ENCODE measurements at regions not wholly inside any gene's neighbourhood (a gene's known extent, or its start where the extent isn't known, plus 50 kb on each side); places are given as distances from the start of the nearest gene placed in this dataset.

GRCh38 chr3:194775731-194776130, 90.0 kb downstream of the FAM43A start:
- no peak for ATAC-seq
- Mint-ChIP-seq H3K4me3 (no peak overlapping the region), H3K9me3 (peaks cover 0 to 3% (median 0%) of the 10 kb centered on the region in 11 donors), H3K36me3 (no peaks in the 10 kb centered on the region), H3K27ac (no peak overlapping the region), H3K27me3 (peaks cover 16 to 32% (median 23%) of the 10 kb centered on the region in 5 donors), H3K4me1 (peaks cover 0 to 5% (median 0%) of the 10 kb centered on the region in 7 donors)
- Histone ChIP-seq H3K4me1 (ENCODE audit: control insufficient read depth in 2 of 2, insufficient read depth in 2 of 2, low read length in 2 of 2) (no peaks in the 10 kb centered on the region), H3K4me3 (ENCODE audit: low read length) (no peak overlapping the region), H3K36me3 (ENCODE audit: control insufficient read depth in 2 of 3, insufficient read depth in 3 of 3, low read length in 3 of 3) (no peaks in the 10 kb centered on the region), H3K9me3 (ENCODE audit: control insufficient read depth in 2 of 3, low read length in 3 of 3) (no peaks in the 10 kb centered on the region), H3K27me3 (ENCODE audit: control insufficient read depth in 2 of 2, insufficient read depth in 2 of 2, low read length in 2 of 2) (no peaks in the 10 kb centered on the region), H3K27ac (ENCODE audit: low read depth, low read length) (no peak overlapping the region)
- POLR2A ChIA-PET = no interaction called here
- CTCF ChIA-PET = no interaction called here
- DNase-seq = no peak
- intact Hi-C loops (cut with micrococcal nuclease) = no loop called here

GRCh38 chr3:194777729-194778128, 92.0 kb downstream of the FAM43A start:
- POLR2A ChIA-PET = interaction anchor here (1.2 kb wide), 1 partner anchor 8 kb away, joined by 3 read pairs; no protein-coding TSS in a partner anchor
- H3K4me3 Mint-ChIP-seq = no peak overlapping the region
- peaks cover 0 to 3% (median 0%) of the 10 kb centered on the region in 11 donors for H3K9me3 Mint-ChIP-seq
- Histone ChIP-seq H3K4me1 (ENCODE audit: control insufficient read depth in 2 of 2, insufficient read depth in 2 of 2, low read length in 2 of 2) (no peaks in the 10 kb centered on the region), H3K27ac (ENCODE audit: low read depth, low read length) (no peak overlapping the region), H3K9me3 (ENCODE audit: control insufficient read depth in 2 of 3, low read length in 3 of 3) (no peaks in the 10 kb centered on the region), H3K27me3 (ENCODE audit: control insufficient read depth in 2 of 2, insufficient read depth in 2 of 2, low read length in 2 of 2) (no peaks in the 10 kb centered on the region), H3K36me3 (ENCODE audit: control insufficient read depth in 2 of 3, insufficient read depth in 3 of 3, low read length in 3 of 3) (no peaks in the 10 kb centered on the region), H3K4me3 (ENCODE audit: low read length) (no peak overlapping the region)
- peaks cover 0 to 2% (median 0%) of the 10 kb centered on the region in 7 donors for H3K4me1 Mint-ChIP-seq
- peaks cover 16 to 27% (median 23%) of the 10 kb centered on the region in 5 donors for H3K27me3 Mint-ChIP-seq
- intact Hi-C loops (cut with micrococcal nuclease) = no loop called here
- H3K27ac Mint-ChIP-seq = no peak overlapping the region
- CTCF ChIA-PET = no interaction called here
- DNase-seq (no peak), ATAC-seq (no peak)
- H3K36me3 Mint-ChIP-seq = no peaks in the 10 kb centered on the region

- POLR2A ChIA-PET = no interaction called here
- Histone ChIP-seq H3K9me3 (ENCODE audit: control insufficient read depth in 2 of 3, low read length in 3 of 3) (no peaks in the 10 kb centered on the region), H3K27ac (ENCODE audit: low read depth, low read length) (no peak overlapping the region), H3K36me3 (ENCODE audit: control insufficient read depth in 2 of 3, insufficient read depth in 3 of 3, low read length in 3 of 3) (no peaks in the 10 kb centered on the region), H3K4me1 (ENCODE audit: control insufficient read depth in 2 of 2, insufficient read depth in 2 of 2, low read length in 2 of 2) (no peaks in the 10 kb centered on the region), H3K4me3 (ENCODE audit: low read length) (no peak overlapping the region), H3K27me3 (ENCODE audit: control insufficient read depth in 2 of 2, insufficient read depth in 2 of 2, low read length in 2 of 2) (no peaks in the 10 kb centered on the region)
- CTCF ChIA-PET = no interaction called here
- intact Hi-C loops (cut with micrococcal nuclease) = no loop called here
- no peak overlapping the region for H3K27ac Mint-ChIP-seq
- H3K4me3 Mint-ChIP-seq = peak overlapping the region in 1 of 10 donors; percentile 40
- peaks cover 16 to 23% (median 20%) of the 10 kb centered on the region in 5 donors for H3K27me3 Mint-ChIP-seq
- DNase-seq (no peak), ATAC-seq (no peak)
- H3K9me3 Mint-ChIP-seq = peaks cover 0 to 3% (median 0%) of the 10 kb centered on the region in 11 donors
- H3K36me3 Mint-ChIP-seq = no peaks in the 10 kb centered on the region
- H3K4me1 Mint-ChIP-seq = peaks cover 0 to 2% (median 0%) of the 10 kb centered on the region in 7 donors
Observed at GRCh38 chr3:194779729-194780224, 94.1 kb downstream of the FAM43A start.

- H3K9me3 ChIP-seq (ENCODE audit: control insufficient read depth in 2 of 3, low read length in 3 of 3) = no peaks in the 10 kb centered on the region
- Mint-ChIP-seq H3K4me1 (peaks cover 0 to 2% (median 0%) of the 10 kb centered on the region in 7 donors), H3K27me3 (peaks cover 12 to 23% (median 16%) of the 10 kb centered on the region in 5 donors), H3K36me3 (no peaks in the 10 kb centered on the region), H3K9me3 (peaks cover 0 to 3% (median 0%) of the 10 kb centered on the region in 11 donors), H3K27ac (no peak overlapping the region), H3K4me3 (no peak overlapping the region)
- no peaks in the 10 kb centered on the region for H3K36me3 ChIP-seq (ENCODE audit: control insufficient read depth in 2 of 3, insufficient read depth in 3 of 3, low read length in 3 of 3)
- POLR2A ChIA-PET = no interaction called here
- no peaks in the 10 kb centered on the region for H3K4me1 ChIP-seq (ENCODE audit: control insufficient read depth in 2 of 2, insufficient read depth in 2 of 2, low read length in 2 of 2)
- H3K27me3 ChIP-seq (ENCODE audit: control insufficient read depth in 2 of 2, insufficient read depth in 2 of 2, low read length in 2 of 2) = no peaks in the 10 kb centered on the region
- H3K27ac ChIP-seq (ENCODE audit: low read depth, low read length) = no peak overlapping the region
- ATAC-seq = no peak
- H3K4me3 ChIP-seq (ENCODE audit: low read length) = no peak overlapping the region
- CTCF ChIA-PET = no interaction called here
- intact Hi-C loops (cut with micrococcal nuclease) = no loop called here
- no peak for DNase-seq
Observed at GRCh38 chr3:194780706-194781105, 95.0 kb downstream of the FAM43A start.

- no peaks in the 10 kb centered on the region for H3K27me3 ChIP-seq (ENCODE audit: control insufficient read depth in 2 of 2, insufficient read depth in 2 of 2, low read length in 2 of 2)
- no peaks in the 10 kb centered on the region for H3K4me1 ChIP-seq (ENCODE audit: control insufficient read depth in 2 of 2, insufficient read depth in 2 of 2, low read length in 2 of 2)
- Mint-ChIP-seq H3K9me3 (peaks cover 0 to 3% (median 0%) of the 10 kb centered on the region in 11 donors), H3K27me3 (peaks cover 3 to 17% (median 16%) of the 10 kb centered on the region in 5 donors), H3K27ac (no peak overlapping the region), H3K4me3 (no peak overlapping the region), H3K36me3 (no peaks in the 10 kb centered on the region), H3K4me1 (peaks cover 0 to 2% (median 0%) of the 10 kb centered on the region in 7 donors)
- H3K27ac ChIP-seq (ENCODE audit: low read depth, low read length) = no peak overlapping the region
- H3K4me3 ChIP-seq (ENCODE audit: low read length) = no peak overlapping the region
- ATAC-seq (no peak), DNase-seq (no peak)
- ChIA-PET POLR2A (no interaction called here), CTCF (no interaction called here)
- intact Hi-C loops (cut with micrococcal nuclease) = no loop called here
- no peaks in the 10 kb centered on the region for H3K9me3 ChIP-seq (ENCODE audit: control insufficient read depth in 2 of 3, low read length in 3 of 3)
- no peaks in the 10 kb centered on the region for H3K36me3 ChIP-seq (ENCODE audit: control insufficient read depth in 2 of 3, insufficient read depth in 3 of 3, low read length in 3 of 3)
Observed at GRCh38 chr3:194781617-194782016, 95.9 kb downstream of the FAM43A start.

- H3K36me3 Mint-ChIP-seq = no peaks in the 10 kb centered on the region
- Histone ChIP-seq H3K27ac (ENCODE audit: low read depth, low read length) (no peak overlapping the region), H3K9me3 (ENCODE audit: control insufficient read depth in 2 of 3, low read length in 3 of 3) (no peaks in the 10 kb centered on the region), H3K4me3 (ENCODE audit: low read length) (no peak overlapping the region), H3K27me3 (ENCODE audit: control insufficient read depth in 2 of 2, insufficient read depth in 2 of 2, low read length in 2 of 2) (no peaks in the 10 kb centered on the region), H3K36me3 (ENCODE audit: control insufficient read depth in 2 of 3, insufficient read depth in 3 of 3, low read length in 3 of 3) (no peaks in the 10 kb centered on the region), H3K4me1 (ENCODE audit: control insufficient read depth in 2 of 2, insufficient read depth in 2 of 2, low read length in 2 of 2) (no peaks in the 10 kb centered on the region)
- H3K4me1 Mint-ChIP-seq = no peaks in the 10 kb centered on the region
- intact Hi-C loops (cut with micrococcal nuclease) = no loop called here
- POLR2A ChIA-PET = no interaction called here
- CTCF ChIA-PET = interaction anchor here (0.6 kb wide), 1 partner anchor 61 kb away, joined by 7 read pairs; no protein-coding TSS in a partner anchor
- no peak overlapping the region for H3K4me3 Mint-ChIP-seq
- DNase-seq (no peak), ATAC-seq (no peak)
- H3K27me3 Mint-ChIP-seq = peaks cover 0 to 15% (median 11%) of the 10 kb centered on the region in 5 donors
- no peaks in the 10 kb centered on the region for H3K9me3 Mint-ChIP-seq
- H3K27ac Mint-ChIP-seq = no peak overlapping the region
Observed at GRCh38 chr3:194782698-194783404, 97.2 kb downstream of the FAM43A start.

- DNase-seq = no peak
- intact Hi-C loops (cut with micrococcal nuclease) = no loop called here
- Histone ChIP-seq H3K9me3 (ENCODE audit: control insufficient read depth in 2 of 3, low read length in 3 of 3) (no peaks in the 10 kb centered on the region), H3K27ac (ENCODE audit: low read depth, low read length) (no peak overlapping the region), H3K36me3 (ENCODE audit: control insufficient read depth in 2 of 3, insufficient read depth in 3 of 3, low read length in 3 of 3) (no peaks in the 10 kb centered on the region), H3K27me3 (ENCODE audit: control insufficient read depth in 2 of 2, insufficient read depth in 2 of 2, low read length in 2 of 2) (no peaks in the 10 kb centered on the region), H3K4me1 (ENCODE audit: control insufficient read depth in 2 of 2, insufficient read depth in 2 of 2, low read length in 2 of 2) (no peaks in the 10 kb centered on the region), H3K4me3 (ENCODE audit: low read length) (no peak overlapping the region)
- no peaks in the 10 kb centered on the region for H3K36me3 Mint-ChIP-seq
- no peaks in the 10 kb centered on the region for H3K9me3 Mint-ChIP-seq
- CTCF ChIA-PET = no interaction called here
- H3K27ac Mint-ChIP-seq = no peak overlapping the region
- no peak overlapping the region for H3K4me3 Mint-ChIP-seq
- ATAC-seq = no peak
- POLR2A ChIA-PET = no interaction called here
- no peaks in the 10 kb centered on the region for H3K4me1 Mint-ChIP-seq
- H3K27me3 Mint-ChIP-seq = peaks cover 0 to 9% (median 2%) of the 10 kb centered on the region in 5 donors
Observed at GRCh38 chr3:194784361-194784760, 98.7 kb downstream of the FAM43A start.

Data from naive thymus-derived CD4-positive, alpha-beta T cell (primary cell).